ENCODE measurements at regions not wholly inside any gene's neighbourhood (a gene's known extent, or its start where the extent isn't known, plus 50 kb on each side); places are given as distances from the start of the nearest gene placed in this dataset.
"Not testable (repeated sequence)": the region's sequence is repeated elsewhere in the genome, so short reads cannot be mapped to it uniquely, and the experiment has no call there.

GRCh38 chr5:145660897-145661640 is 174.1 kb downstream of the PRELID2 start:
- H3K4me1 Mint-ChIP-seq (ENCODE audit: low read depth, unreplicated experiment): no peaks in the 10 kb centered on the region
- H3K9me3 ChIP-seq: no peaks in the 10 kb centered on the region
- H3K9me3 Mint-ChIP-seq (ENCODE audit: unreplicated experiment): no peaks in the 10 kb centered on the region
- no peaks in the 10 kb centered on the region for H3K36me3 ChIP-seq (ENCODE audit: control insufficient read depth, insufficient read depth, low read length)
- POLR2A ChIA-PET: no interaction called here
- no peak overlapping the region for H3K4me3 ChIP-seq (ENCODE audit: low read depth, low read length)
- no peaks in the 10 kb centered on the region for H3K4me1 ChIP-seq
- intact Hi-C loops (cut with micrococcal nuclease; ENCODE audit: unreplicated experiment): no loop called here
- H3K27me3 Mint-ChIP-seq (ENCODE audit: insufficient read depth, unreplicated experiment): no peaks in the 10 kb centered on the region
- DNase-seq: no peak
- BruUV-seq (replicated peaks): no TSS peak
- CTCF ChIA-PET: no interaction called here
- H3K27ac Mint-ChIP-seq (ENCODE audit: unreplicated experiment): no peak overlapping the region
- no peaks in the 10 kb centered on the region for H3K27me3 ChIP-seq (replicated peaks; ENCODE audit: control insufficient read depth, insufficient read depth, low read length)
- H3K4me3 Mint-ChIP-seq (ENCODE audit: unreplicated experiment): no peak overlapping the region
- no peak for TF ChIP-seq CTCF (IDR thresholded peaks at IDR 0.05; ENCODE audit: insufficient read depth in 1 of 2, low read depth in 1 of 2, low read length in 1 of 2, severe bottlenecking in 1 of 2, unreplicated experiment in 1 of 2)
- no peaks in the 10 kb centered on the region for H3K36me3 Mint-ChIP-seq (ENCODE audit: insufficient read depth, unreplicated experiment)

DNA sequence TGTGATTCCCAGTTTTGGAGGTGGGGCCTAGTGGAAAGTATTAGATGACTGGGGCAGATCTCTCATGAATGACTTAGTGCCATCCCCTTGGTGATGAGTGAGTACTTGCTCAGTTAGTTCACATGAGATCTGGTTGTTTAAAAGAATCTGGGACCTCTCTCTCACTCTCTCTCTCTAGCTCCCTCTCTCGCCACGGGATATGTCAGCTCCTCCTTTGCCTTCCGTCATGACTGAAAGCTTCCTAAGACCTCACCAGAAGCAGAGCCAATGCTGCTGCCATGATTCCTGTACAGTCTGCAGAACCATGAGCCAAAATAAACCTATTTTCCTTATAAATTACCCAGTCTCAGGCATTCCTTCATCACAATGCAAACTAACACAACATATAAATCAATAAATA is 176.7 kb downstream of the PRELID2 start:
- Histone ChIP-seq H3K27me3 (replicated peaks; ENCODE audit: control insufficient read depth, insufficient read depth, low read length) (no peaks in the 10 kb centered on the region), H3K4me1 (no peaks in the 10 kb centered on the region), H3K4me3 (ENCODE audit: low read depth, low read length) (no peak overlapping the region), H3K9me3 (no peaks in the 10 kb centered on the region), H3K36me3 (ENCODE audit: control insufficient read depth, insufficient read depth, low read length) (no peaks in the 10 kb centered on the region)
- Mint-ChIP-seq H3K4me3 (ENCODE audit: unreplicated experiment) (no peak overlapping the region), H3K36me3 (ENCODE audit: insufficient read depth, unreplicated experiment) (no peaks in the 10 kb centered on the region), H3K27ac (ENCODE audit: unreplicated experiment) (no peak overlapping the region), H3K4me1 (ENCODE audit: low read depth, unreplicated experiment) (no peaks in the 10 kb centered on the region), H3K27me3 (ENCODE audit: insufficient read depth, unreplicated experiment) (no peaks in the 10 kb centered on the region), H3K9me3 (ENCODE audit: unreplicated experiment) (peaks cover 8% of the 10 kb centered on the region)
- POLR2A ChIA-PET: no interaction called here
- CTCF ChIA-PET: no interaction called here
- no peak for DNase-seq
- no TSS peak for BruUV-seq (replicated peaks)
- no peak for TF ChIP-seq CTCF (IDR thresholded peaks at IDR 0.05; ENCODE audit: insufficient read depth in 1 of 2, low read depth in 1 of 2, low read length in 1 of 2, severe bottlenecking in 1 of 2, unreplicated experiment in 1 of 2)
- intact Hi-C loops (cut with micrococcal nuclease; ENCODE audit: unreplicated experiment): no loop called here

DNA sequence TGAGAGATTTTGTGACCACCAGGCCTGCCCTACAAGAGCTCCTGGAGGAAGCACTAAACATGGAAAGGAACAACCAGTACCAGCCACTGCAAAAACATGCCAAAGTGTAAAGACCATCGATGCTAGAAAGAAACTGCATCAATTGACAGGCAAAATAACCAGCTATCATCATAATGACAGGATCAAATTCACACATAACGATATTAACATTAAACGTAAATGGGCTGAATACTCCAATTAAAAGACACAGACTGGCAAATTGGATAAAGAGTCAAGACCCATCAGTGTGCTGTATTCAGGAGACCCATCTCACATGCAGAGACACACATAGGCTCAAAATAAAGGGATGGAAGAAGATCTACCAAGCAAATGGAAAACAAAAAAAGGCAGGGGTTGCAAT is 182.4 kb downstream of the PRELID2 start:
- H3K4me3 Mint-ChIP-seq (ENCODE audit: unreplicated experiment); H3K4me1 Mint-ChIP-seq (ENCODE audit: low read depth, unreplicated experiment); H3K4me1 ChIP-seq; DNase-seq; H3K27me3 Mint-ChIP-seq (ENCODE audit: insufficient read depth, unreplicated experiment); intact Hi-C loops (cut with micrococcal nuclease; ENCODE audit: unreplicated experiment); BruUV-seq (replicated peaks); H3K4me3 ChIP-seq (ENCODE audit: low read depth, low read length); H3K27me3 ChIP-seq (replicated peaks; ENCODE audit: control insufficient read depth, insufficient read depth, low read length); H3K36me3 Mint-ChIP-seq (ENCODE audit: insufficient read depth, unreplicated experiment); CTCF ChIA-PET; H3K9me3 ChIP-seq; POLR2A ChIA-PET; H3K27ac Mint-ChIP-seq (ENCODE audit: unreplicated experiment); H3K36me3 ChIP-seq (ENCODE audit: control insufficient read depth, insufficient read depth, low read length): not testable (repeated sequence)
- H3K9me3 Mint-ChIP-seq (ENCODE audit: unreplicated experiment): peaks cover 28% of the 10 kb centered on the region

- POLR2A ChIA-PET; H3K27me3 ChIP-seq (replicated peaks; ENCODE audit: control insufficient read depth, insufficient read depth, low read length); H3K27me3 Mint-ChIP-seq (ENCODE audit: insufficient read depth, unreplicated experiment); H3K27ac Mint-ChIP-seq (ENCODE audit: unreplicated experiment); H3K36me3 ChIP-seq (ENCODE audit: control insufficient read depth, insufficient read depth, low read length); H3K4me1 ChIP-seq; DNase-seq; BruUV-seq (replicated peaks); intact Hi-C loops (cut with micrococcal nuclease; ENCODE audit: unreplicated experiment); H3K4me3 ChIP-seq (ENCODE audit: low read depth, low read length); H3K4me1 Mint-ChIP-seq (ENCODE audit: low read depth, unreplicated experiment); H3K36me3 Mint-ChIP-seq (ENCODE audit: insufficient read depth, unreplicated experiment); H3K4me3 Mint-ChIP-seq (ENCODE audit: unreplicated experiment); H3K9me3 ChIP-seq; CTCF ChIA-PET: not testable (repeated sequence)
- peaks cover 19% of the 10 kb centered on the region for H3K9me3 Mint-ChIP-seq (ENCODE audit: unreplicated experiment)
Measured at GRCh38 chr5:145647137-145647536, 188.0 kb downstream of the PRELID2 start.

DNA sequence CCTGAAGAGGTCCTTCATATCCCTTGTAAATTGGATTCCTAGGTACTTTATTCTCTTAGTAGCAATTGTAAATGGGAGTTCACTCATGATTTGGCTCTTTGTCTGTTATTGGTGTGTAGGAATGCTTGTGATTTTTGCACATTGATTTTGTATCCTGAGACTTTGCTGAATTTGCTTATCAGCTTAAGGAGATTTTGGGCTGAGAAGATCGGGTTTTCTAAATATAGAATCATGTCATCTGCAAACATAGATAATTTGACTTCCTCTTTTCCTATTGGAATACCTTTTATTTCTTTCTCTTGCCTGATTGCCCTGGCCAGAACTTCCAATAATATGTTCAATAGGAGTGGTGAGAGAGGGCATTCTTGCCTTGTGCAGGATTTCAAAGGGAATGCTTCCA is 191.9 kb downstream of the PRELID2 start:
- H3K4me3 ChIP-seq (ENCODE audit: low read depth, low read length); H3K27me3 ChIP-seq (replicated peaks; ENCODE audit: control insufficient read depth, insufficient read depth, low read length); H3K4me3 Mint-ChIP-seq (ENCODE audit: unreplicated experiment); BruUV-seq (replicated peaks); intact Hi-C loops (cut with micrococcal nuclease; ENCODE audit: unreplicated experiment); H3K36me3 Mint-ChIP-seq (ENCODE audit: insufficient read depth, unreplicated experiment); DNase-seq; H3K27ac Mint-ChIP-seq (ENCODE audit: unreplicated experiment); H3K27me3 Mint-ChIP-seq (ENCODE audit: insufficient read depth, unreplicated experiment); H3K9me3 ChIP-seq; H3K36me3 ChIP-seq (ENCODE audit: control insufficient read depth, insufficient read depth, low read length); POLR2A ChIA-PET; H3K4me1 Mint-ChIP-seq (ENCODE audit: low read depth, unreplicated experiment); CTCF ChIA-PET; H3K4me1 ChIP-seq: not testable (repeated sequence)
- peaks cover 21% of the 10 kb centered on the region for H3K9me3 Mint-ChIP-seq (ENCODE audit: unreplicated experiment)
